HG03571 (cell line): ENCODE measurements at regions not wholly inside any gene's neighbourhood (a gene's known extent, or its start where the extent isn't known, plus 50 kb on each side); places are given as distances from the start of the nearest gene placed in this dataset.
"Not testable (repeated sequence)": the region's sequence is repeated elsewhere in the genome, so short reads cannot be mapped to it uniquely, and the experiment has no call there.

ENCODE experiments used
- ATAC-seq: cut with Tn5 transposase; IDR thresholded peaks from one replicate; pipeline ENCODE4 v1.9.1; 2021; ENCODE audit not compliant: unreplicated experiment

- no peak for ATAC-seq
Measured at GRCh38 chr3:70658513-70659310, 346.3 kb upstream of the MDFIC2 start.

DNA sequence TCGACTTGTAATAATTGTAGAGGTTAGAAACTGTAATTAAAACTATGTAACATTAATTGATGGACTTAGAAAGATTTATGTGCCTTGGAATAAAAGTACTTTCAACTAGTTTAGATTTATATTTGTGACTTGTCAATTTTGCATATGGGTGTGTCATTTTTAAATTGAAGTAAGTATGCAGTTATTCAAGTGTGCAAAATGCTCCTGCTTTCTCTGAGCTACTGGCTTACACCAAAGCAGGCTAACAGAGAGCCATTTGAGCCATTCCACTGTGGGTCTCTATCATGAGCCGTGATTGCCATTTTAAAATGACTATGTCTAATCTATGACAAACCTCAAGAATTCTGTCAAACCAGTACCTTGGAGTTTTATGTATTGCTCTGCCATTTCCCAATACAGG lies 345.0 kb upstream of the MDFIC2 start:
- ATAC-seq = no peak

DNA sequence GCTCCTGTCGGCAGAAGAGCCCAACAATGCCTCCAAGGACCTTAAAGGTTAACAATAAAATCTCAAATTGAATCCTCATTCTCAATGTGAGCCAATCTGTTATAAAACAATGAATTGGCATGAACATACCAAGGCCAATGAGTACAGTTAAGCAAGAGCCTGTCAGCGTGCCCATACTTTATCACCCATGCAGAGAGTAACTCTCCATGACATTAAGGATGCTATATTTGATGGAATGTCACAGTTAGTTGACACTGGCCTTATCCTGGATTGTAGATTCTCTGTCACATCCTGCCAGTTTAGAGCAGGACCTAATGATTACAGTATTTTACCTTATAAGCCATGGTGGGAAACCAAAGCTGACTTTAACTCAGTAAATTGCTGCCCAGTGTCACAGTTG lies 335.4 kb upstream of the MDFIC2 start:
- no peak for ATAC-seq

DNA sequence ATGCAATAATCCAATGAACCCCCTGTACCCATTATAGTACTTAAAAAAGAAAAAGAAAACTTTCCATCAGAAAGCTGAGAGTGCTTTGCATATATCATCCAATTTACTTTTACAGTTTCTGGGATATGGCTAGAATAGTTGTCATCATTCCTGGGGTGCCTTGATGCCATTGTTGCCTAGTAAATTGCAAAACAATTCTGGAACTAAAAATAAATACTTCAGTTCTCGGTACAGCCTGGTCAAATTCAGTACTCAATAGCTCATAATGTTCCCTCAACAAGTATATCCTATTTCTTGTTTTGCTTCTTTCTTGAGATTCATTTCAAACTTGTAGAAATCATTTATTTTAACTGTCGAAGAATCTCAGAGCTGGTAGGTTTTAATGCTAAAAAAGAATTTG lies 334.7 kb upstream of the MDFIC2 start:
- no peak for ATAC-seq

DNA sequence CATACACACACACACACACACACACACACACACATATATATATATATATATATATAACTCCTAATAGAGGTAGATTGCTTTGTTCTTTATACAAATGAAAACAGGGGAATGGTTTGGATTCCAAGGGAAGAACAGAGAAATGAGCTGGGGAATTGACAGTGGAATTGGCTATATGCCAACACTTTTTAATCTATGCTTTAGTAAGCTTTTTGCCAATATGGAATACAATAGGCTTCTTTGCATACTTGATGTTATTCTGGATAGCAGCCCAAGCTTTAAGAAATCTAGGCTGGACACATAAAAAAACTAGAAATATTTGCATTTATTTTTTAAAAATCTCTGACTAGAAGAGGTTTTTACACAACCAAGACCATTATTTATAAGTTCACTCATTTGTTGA lies 334.2 kb upstream of the MDFIC2 start:
- no peak for ATAC-seq

- no peak for ATAC-seq
Measured at GRCh38 chr3:70640481-70640880, 328.0 kb upstream of the MDFIC2 start.

GRCh38 chr3:70635301-70635700 lies 322.9 kb upstream of the MDFIC2 start:
- no peak for ATAC-seq

DNA sequence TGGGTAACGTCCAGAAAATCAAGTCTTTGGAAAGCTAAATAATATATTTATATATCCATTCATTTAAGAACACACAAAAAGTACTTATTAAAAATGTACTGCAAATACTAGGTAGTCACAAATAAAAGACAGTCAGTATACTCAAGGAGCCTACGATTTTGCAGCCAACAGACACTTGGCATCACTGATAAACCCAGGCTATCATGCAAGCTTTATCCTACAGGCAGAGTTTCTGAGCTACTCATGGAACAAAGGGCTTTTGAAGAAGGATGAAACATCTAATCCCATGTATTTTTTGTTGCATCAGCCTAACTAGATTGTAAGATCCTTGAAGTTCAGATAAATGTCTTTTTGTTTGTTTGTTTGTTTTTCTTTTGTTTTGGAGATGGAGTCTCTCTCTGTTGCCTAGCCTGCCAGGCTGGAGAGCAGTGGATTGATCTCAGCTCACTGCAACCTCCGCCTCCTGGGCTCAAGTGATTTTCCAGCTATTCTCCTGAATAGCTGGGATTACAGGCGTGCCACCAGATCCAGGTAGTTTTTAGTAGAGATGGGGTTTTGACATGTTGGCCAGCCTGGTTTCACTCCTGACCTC lies 319.4 kb upstream of the MDFIC2 start:
- no peak for ATAC-seq

DNA sequence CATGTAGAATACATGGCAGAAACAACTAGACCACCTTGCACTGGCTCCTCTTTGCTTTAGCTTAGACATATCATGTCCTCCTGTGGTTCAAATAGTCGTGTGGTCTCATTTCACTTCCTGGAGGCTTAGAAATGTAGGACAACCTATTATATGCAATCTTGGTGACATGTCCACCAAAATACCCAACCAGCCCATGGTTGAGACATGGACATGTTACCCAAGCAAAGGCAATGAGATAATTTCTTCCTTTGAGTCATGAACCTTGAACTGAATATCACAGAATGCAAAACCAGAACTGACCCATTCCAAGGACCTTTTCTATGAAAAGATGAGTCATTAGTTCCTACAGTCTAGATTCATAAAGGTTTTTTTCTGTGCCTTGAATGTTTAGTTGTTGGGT lies 309.0 kb upstream of the MDFIC2 start:
- ATAC-seq = no peak

DNA sequence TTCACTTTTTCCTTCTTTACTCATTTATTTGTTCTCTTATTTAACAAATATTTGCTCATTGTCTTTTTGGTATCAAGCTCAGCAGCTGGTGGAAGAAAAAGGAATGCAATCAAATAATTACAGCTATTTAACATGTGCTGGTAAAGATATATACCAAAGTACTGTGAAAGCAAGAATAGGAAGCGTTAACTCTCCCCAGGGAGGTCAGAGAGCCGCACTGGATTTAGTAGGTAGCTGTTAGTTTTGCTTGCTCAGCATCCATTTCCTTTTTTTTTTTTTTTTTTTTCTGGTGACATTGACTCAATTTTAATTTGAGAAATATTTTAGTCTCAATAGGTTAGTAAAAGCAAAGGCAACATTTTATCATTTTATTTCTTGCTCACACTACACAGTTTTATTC lies 308.5 kb upstream of the MDFIC2 start:
- no peak for ATAC-seq

GRCh38 chr3:70620367-70620766 lies 307.9 kb upstream of the MDFIC2 start:
- ATAC-seq = no peak

DNA sequence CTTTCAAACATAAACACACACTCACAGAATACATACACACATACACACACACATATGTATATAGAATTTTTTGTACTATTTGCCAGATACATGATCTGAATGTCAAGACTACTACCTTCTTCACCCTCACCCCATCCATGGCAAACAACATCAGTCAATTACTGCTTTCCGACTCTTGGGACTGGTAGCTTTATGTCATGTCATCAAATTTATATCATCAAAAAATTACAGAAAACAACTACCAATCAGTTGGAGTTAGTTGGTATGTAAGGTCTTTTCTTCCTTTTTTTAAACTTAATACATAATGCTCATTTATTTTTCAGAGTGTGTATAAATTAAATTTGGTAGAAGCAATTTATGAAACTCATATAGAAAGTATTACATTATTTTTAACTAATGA lies 305.7 kb upstream of the MDFIC2 start:
- ATAC-seq = no peak

DNA sequence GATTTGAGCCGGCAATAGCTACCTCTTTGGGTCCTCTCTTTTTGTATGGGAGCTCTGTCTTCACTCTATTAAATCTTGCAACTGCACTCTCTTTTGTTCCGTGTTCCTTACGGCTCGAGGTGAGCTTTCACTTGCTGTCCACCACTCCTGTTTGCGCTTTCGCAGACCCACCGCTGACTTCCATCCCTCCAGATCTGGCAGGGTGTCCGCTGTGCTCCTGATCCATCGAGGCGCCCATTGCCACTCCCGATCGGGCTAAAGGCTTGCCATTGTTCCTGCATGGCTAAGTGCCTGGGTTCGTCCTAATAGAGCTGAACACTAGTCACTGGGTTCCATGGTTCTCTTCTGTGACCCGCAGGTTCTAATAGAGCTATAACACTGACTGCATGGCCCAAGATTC lies 304.9 kb upstream of the MDFIC2 start:
- not testable (repeated sequence) for ATAC-seq

DNA sequence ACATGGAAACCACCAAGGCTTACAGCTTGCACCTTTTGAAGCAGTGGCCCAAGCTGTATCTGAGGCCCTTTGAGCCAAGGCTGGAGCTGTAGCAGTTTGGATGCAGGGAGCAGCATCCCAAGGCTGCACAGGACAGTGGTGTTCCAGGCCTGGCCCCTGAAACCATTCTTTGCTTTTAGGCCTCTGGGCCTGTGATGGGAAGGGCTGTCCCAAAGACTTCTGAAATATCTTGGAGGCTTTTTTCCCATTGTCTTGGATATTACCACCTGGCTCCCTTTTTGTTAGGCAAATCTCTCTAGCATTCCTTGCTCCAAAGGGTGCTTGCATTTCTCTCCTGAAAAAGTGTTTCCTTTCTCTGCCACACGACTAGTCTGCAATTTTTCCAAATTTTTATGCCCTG lies 302.8 kb upstream of the MDFIC2 start:
- ATAC-seq = no peak

GRCh38 chr3:70614111-70614510 lies 301.7 kb upstream of the MDFIC2 start:
- ATAC-seq = no peak

DNA sequence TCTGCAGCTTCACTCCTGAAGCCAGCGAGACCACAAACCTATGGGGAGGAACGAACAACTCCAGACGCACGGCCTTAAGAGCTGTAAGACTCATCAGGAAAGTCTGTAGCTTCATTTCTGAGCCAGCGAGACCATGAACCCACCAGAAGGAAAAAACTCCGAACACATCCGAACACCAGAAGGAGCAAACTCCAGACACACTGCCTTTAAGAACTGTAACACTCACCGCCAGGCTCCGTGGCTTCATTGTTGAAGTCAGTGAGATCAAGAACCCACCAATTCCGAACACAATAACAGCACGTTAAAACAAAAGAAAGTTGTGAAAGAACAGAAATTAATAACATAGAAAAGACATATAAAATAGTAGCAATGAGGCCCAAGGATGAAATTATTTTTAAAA lies 300.5 kb upstream of the MDFIC2 start:
- no peak for ATAC-seq

DNA sequence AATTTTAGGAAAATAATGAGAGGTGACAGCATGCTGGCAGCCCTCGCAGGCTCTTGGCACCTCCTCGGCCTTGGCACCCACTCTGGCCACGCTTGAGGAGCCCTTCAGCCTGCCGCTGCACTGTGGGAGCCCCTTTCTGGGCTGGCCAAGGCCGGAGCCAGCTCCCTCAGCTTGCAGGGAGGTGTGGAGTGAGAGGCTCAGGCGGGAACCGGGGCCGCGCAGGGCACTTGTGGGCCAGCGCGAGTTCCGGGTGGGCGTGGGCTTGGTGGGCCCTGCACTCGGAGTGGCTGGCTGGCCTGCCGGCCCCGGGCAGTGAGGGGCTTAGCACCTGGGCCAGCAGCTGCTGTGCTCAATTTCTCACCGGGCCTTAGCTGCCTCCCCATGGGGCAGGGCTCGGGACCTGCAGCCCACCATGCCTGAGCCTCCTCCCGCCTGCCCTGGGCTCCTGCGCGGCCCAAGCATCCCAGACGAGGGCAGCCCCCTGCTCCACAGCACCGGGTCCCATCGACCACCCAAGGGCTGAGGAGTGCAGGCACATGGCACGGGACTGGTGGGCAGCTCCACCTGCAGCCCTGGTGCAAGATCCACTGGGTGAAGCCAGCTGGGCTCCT lies 299.3 kb upstream of the MDFIC2 start:
- ATAC-seq = not testable (repeated sequence)

DNA sequence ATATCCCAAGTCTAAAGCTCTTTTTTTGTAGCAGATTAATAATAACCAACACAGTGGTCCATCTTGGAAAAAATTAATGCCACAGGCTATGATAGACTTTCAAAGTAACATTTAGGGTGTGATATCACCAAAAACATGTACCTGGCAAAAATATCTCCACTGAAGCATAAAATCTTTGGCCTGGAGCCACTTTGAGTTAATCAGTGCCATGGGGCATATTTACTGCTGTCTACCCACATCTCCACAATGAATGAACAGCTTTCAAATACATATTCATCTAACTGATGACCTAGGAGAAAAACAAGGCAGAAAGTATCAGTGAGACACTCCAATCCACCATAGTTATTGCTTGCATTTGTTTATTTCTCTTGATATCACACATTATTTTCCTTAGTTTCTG lies 296.0 kb upstream of the MDFIC2 start:
- no peak for ATAC-seq

- ATAC-seq = no peak
Measured at GRCh38 chr3:70607469-70607868, 295.0 kb upstream of the MDFIC2 start.

DNA sequence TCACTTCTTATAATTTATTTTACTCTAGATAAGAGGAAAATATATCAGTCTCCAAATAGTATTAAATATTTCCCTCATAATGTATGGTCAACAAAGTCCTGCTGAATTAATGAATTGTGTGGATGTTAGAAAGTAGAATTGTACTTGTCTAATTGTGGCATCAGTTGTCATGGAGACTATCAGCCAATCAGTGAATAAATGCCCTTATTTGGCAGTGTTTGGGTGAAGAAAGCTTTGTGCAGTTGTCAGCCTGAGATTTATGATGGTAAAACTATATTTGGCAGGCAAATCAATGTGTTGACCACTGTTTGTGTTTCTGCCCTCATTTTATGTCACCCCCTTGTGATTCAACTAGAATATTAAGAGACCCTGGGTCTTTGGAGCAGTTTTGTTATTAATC lies 293.6 kb upstream of the MDFIC2 start:
- no peak for ATAC-seq

DNA sequence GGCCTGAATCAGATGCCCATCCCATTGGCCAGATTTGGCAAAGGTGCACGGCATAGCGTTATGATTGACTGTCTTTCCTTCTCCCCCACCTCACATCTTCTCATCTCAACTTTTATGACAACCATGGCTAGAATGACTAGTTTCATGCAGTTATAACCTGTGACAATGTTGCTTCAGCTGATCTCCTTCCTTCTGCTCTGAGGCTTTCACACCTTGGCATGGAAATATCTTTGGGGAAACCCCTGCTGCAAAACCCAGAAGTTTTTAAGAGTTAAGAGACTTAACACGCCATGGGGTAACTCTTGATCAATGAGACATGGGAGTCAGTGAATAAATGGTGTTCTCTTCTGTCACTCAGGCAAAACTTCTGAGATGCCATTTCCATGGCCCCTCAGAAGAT lies 290.7 kb upstream of the MDFIC2 start:
- no peak for ATAC-seq

DNA sequence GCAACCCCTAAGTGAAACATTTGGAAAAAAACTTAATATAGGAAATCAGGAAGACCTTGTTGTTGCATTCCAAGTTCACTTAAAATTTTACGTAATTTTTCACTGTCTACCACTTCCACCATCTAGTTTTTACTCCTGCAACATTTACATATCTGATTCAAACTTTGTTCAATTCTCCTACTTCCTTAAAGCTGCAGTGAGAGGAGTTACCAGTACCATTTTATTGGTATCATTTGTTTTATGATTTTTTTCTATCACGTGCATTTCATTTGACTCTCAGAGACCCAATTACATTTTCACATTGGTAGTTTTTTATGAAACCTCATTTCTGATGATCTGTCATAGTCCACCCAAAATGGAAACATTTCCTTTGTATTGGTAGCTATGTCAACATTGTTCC lies 284.9 kb upstream of the MDFIC2 start:
- no peak for ATAC-seq

GRCh38 chr3:70583682-70584081 lies 271.2 kb upstream of the MDFIC2 start:
- no peak for ATAC-seq
